ENCODE measurements at regions not wholly inside any gene's neighbourhood (a gene's known extent, or its start where the extent isn't known, plus 50 kb on each side); places are given as distances from the start of the nearest gene placed in this dataset.

- H3K4me3 ChIP-seq (ENCODE audit: low read depth, low read length), result no peak overlapping the region
- no peak for DNase-seq (ENCODE audit: low read depth)
- no peaks in the 10 kb centered on the region for H3K36me3 ChIP-seq (ENCODE audit: control insufficient read depth, insufficient read depth, low read length)
- no peaks in the 10 kb centered on the region for H3K27me3 ChIP-seq (ENCODE audit: control insufficient read depth, insufficient read depth, low read length)
- no peak for TF ChIP-seq CTCF (IDR thresholded peaks at IDR 0.05; ENCODE audit: insufficient read depth, low read length, poor library complexity, severe bottlenecking)
These were observed 265.4 kb upstream of the DCAF8L1 start for GRCh38 chrX:28246675-28247074.

- DNase-seq (ENCODE audit: low read depth), result no peak
- no peaks in the 10 kb centered on the region for H3K27me3 ChIP-seq (ENCODE audit: control insufficient read depth, insufficient read depth, low read length)
- no peak for TF ChIP-seq CTCF (IDR thresholded peaks at IDR 0.05; ENCODE audit: insufficient read depth, low read length, poor library complexity, severe bottlenecking)
- H3K36me3 ChIP-seq (ENCODE audit: control insufficient read depth, insufficient read depth, low read length), result no peaks in the 10 kb centered on the region
- no peak overlapping the region for H3K4me3 ChIP-seq (ENCODE audit: low read depth, low read length)
These were observed 248.0 kb upstream of the DCAF8L1 start for GRCh38 chrX:28229217-28229616.

GRCh38 chrX:28225513-28225912 is 244.3 kb upstream of the DCAF8L1 start:
- no peak for DNase-seq (ENCODE audit: low read depth)
- no peak for TF ChIP-seq CTCF (IDR thresholded peaks at IDR 0.05; ENCODE audit: insufficient read depth, low read length, poor library complexity, severe bottlenecking)

GRCh38 chrX:28223991-28224390 is 242.7 kb upstream of the DCAF8L1 start:
- DNase-seq (ENCODE audit: low read depth), result no peak

More at GRCh38 chrX:28225513-28225912, 244.3 kb upstream of the DCAF8L1 start:
- no peaks in the 10 kb centered on the region for H3K27me3 ChIP-seq (ENCODE audit: control insufficient read depth, insufficient read depth, low read length)
- no peaks in the 10 kb centered on the region for H3K36me3 ChIP-seq (ENCODE audit: control insufficient read depth, insufficient read depth, low read length)
- H3K4me3 ChIP-seq (ENCODE audit: low read depth, low read length), result no peak overlapping the region

GRCh38 chrX:28223469-28223868 is 242.2 kb upstream of the DCAF8L1 start:
- TF ChIP-seq CTCF (IDR thresholded peaks at IDR 0.05; ENCODE audit: insufficient read depth, low read length, poor library complexity, severe bottlenecking), result no peak
- Histone ChIP-seq H3K27me3 (ENCODE audit: control insufficient read depth, insufficient read depth, low read length) (no peaks in the 10 kb centered on the region), H3K36me3 (ENCODE audit: control insufficient read depth, insufficient read depth, low read length) (no peaks in the 10 kb centered on the region), H3K4me3 (ENCODE audit: low read depth, low read length) (no peak overlapping the region)
- no peak for DNase-seq (ENCODE audit: low read depth)

More at GRCh38 chrX:28223991-28224390, 242.7 kb upstream of the DCAF8L1 start:
- Histone ChIP-seq H3K4me3 (ENCODE audit: low read depth, low read length) (no peak overlapping the region), H3K36me3 (ENCODE audit: control insufficient read depth, insufficient read depth, low read length) (no peaks in the 10 kb centered on the region), H3K27me3 (ENCODE audit: control insufficient read depth, insufficient read depth, low read length) (no peaks in the 10 kb centered on the region)
- no peak for TF ChIP-seq CTCF (IDR thresholded peaks at IDR 0.05; ENCODE audit: insufficient read depth, low read length, poor library complexity, severe bottlenecking)

GRCh38 chrX:28205905-28206304 is 224.7 kb upstream of the DCAF8L1 start:
- Histone ChIP-seq H3K4me3 (ENCODE audit: low read depth, low read length) (no peak overlapping the region), H3K27me3 (ENCODE audit: control insufficient read depth, insufficient read depth, low read length) (no peaks in the 10 kb centered on the region), H3K36me3 (ENCODE audit: control insufficient read depth, insufficient read depth, low read length) (no peaks in the 10 kb centered on the region)
- TF ChIP-seq CTCF (IDR thresholded peaks at IDR 0.05; ENCODE audit: insufficient read depth, low read length, poor library complexity, severe bottlenecking), result no peak
- DNase-seq (ENCODE audit: low read depth), result no peak

All from kidney epithelial cell (primary cell).